Adrenal gland (tissue), 5 donors: ENCODE measurements at regions not wholly inside any gene's neighbourhood (a gene's known extent, or its start where the extent isn't known, plus 50 kb on each side); places are given as distances from the start of the nearest gene placed in this dataset.

Experiments used
- CTCF ChIP-seq, 6 experiments: fragments of 450-650 bp in 4 of 6; fragments of 200-600 bp in 2 of 6; sonication (generic) in 1 of 6; IDR thresholded peaks; 1 replicate in 5 of 6; 2 replicates in 1 of 6; pipeline versions ENCODE4 v1.5.1 to v1.8.0; 2016 to 2021; ENCODE audit warnings: antibody characterized with exemption in 6 of 6, mild to moderate bottlenecking in 2 of 6, moderate library complexity in 1 of 6
- POLR2A ChIP-seq, 2 donors: fragments of 450-650 bp; IDR thresholded peaks; one replicate each; pipeline ENCODE4 v1.6.1; 2017; ENCODE audit warnings: antibody characterized with exemption in 2 of 2, mild to moderate bottlenecking in 2 of 2, moderate library complexity in 1 of 2
- donor health status: DM: no; HTN: no; CAD: no.

GRCh38 chr11:11082646-11083045, 224.8 kb upstream of the ZBED5 start:
- TF ChIP-seq CTCF (IDR thresholded peaks at IDR 0.05), result no peak
- TF ChIP-seq POLR2A (IDR thresholded peaks at IDR 0.05), result no peak
